Activated CD4-positive, alpha-beta T cell treated with anti-CD3 and anti-CD28 coated beads, Interleukin-2, amount 10 ng/mL, durations not matched to agents 24 days and 14 days (primary cell): ENCODE measurements at regions not wholly inside any gene's neighbourhood (a gene's known extent, or its start where the extent isn't known, plus 50 kb on each side); places are given as distances from the start of the nearest gene placed in this dataset.
"Not testable (repeated sequence)": the region's sequence is repeated elsewhere in the genome, so short reads cannot be mapped to it uniquely, and the experiment has no call there.

Source experiments
- DNase-seq: peaks from one replicate; pipeline ENCODE4 v3.0.0; 2022
- H3K27ac Mint-ChIP-seq: one replicate; pipeline ENCODE4 v1.8.0; 2022; ENCODE audit warnings: mild to moderate bottlenecking, mixed read lengths
- H3K27me3 Mint-ChIP-seq: one replicate; pipeline ENCODE4 v1.8.0; 2022; ENCODE audit warnings: mixed read lengths
- H3K36me3 Mint-ChIP-seq: one replicate; pipeline ENCODE4 v1.8.0; 2022; ENCODE audit warnings: low read depth, mild to moderate bottlenecking, mixed read lengths
- H3K4me1 Mint-ChIP-seq: one replicate; pipeline ENCODE4 v1.8.0; 2021; ENCODE audit warnings: mixed read lengths
- H3K4me3 Mint-ChIP-seq: one replicate; pipeline ENCODE4 v1.8.0; 2022; ENCODE audit warnings: mild to moderate bottlenecking, moderate library complexity, mixed read lengths
- H3K9me3 Mint-ChIP-seq: one replicate; pipeline ENCODE4 v1.8.0; 2021; ENCODE audit warnings: mixed read lengths
- intact Hi-C: fragments of 100-400 bp; cut with micrococcal nuclease; formaldehyde crosslinking; loops from one replicate; pipeline ENCODE4 v1.15.1; 2023

GRCh38 chr3:159260049-159260662 is 458.3 kb downstream of the MFSD1 start:
- intact Hi-C loops, result loop anchor here (1.0 kb wide), 1 partner anchor 415 kb away; no protein-coding TSS in a partner anchor
- no peaks in the 10 kb centered on the region for H3K36me3 Mint-ChIP-seq
- peaks cover 3% of the 10 kb centered on the region for H3K27me3 Mint-ChIP-seq
- no peaks in the 10 kb centered on the region for H3K4me1 Mint-ChIP-seq
- peak; percentile 80 for DNase-seq
- no peak overlapping the region for H3K27ac Mint-ChIP-seq
- no peaks in the 10 kb centered on the region for H3K9me3 Mint-ChIP-seq
- H3K4me3 Mint-ChIP-seq, result no peak overlapping the region

- DNase-seq, H3K4me3 Mint-ChIP-seq, H3K4me1 Mint-ChIP-seq, H3K36me3 Mint-ChIP-seq, H3K27me3 Mint-ChIP-seq, intact Hi-C loops, H3K9me3 Mint-ChIP-seq, H3K27ac Mint-ChIP-seq: not testable (repeated sequence)
Observed at GRCh38 chr3:159261333-159261732, 459.5 kb downstream of the MFSD1 start.

GRCh38 chr3:159263750-159264553 is 462.1 kb downstream of the MFSD1 start:
- DNase-seq, result peak; percentile 63
- intact Hi-C loops, result loop anchor here (1.0 kb wide), 1 partner anchor 541 kb away; no protein-coding TSS in a partner anchor
- Mint-ChIP-seq H3K9me3 (no peaks in the 10 kb centered on the region), H3K27ac (no peak overlapping the region), H3K27me3 (no peaks in the 10 kb centered on the region), H3K36me3 (no peaks in the 10 kb centered on the region), H3K4me3 (no peak overlapping the region), H3K4me1 (no peaks in the 10 kb centered on the region)

- no peak overlapping the region for H3K27ac Mint-ChIP-seq
- intact Hi-C loops, result no loop called here
- no peak for DNase-seq
- no peaks in the 10 kb centered on the region for H3K4me1 Mint-ChIP-seq
- no peaks in the 10 kb centered on the region for H3K27me3 Mint-ChIP-seq
- no peak overlapping the region for H3K4me3 Mint-ChIP-seq
- no peaks in the 10 kb centered on the region for H3K9me3 Mint-ChIP-seq
- no peaks in the 10 kb centered on the region for H3K36me3 Mint-ChIP-seq
Observed at GRCh38 chr3:159265705-159266104, 463.9 kb downstream of the MFSD1 start.

GRCh38 chr3:159266779-159267178 is 464.9 kb downstream of the MFSD1 start:
- peak; percentile 58 for DNase-seq

GRCh38 chr3:159271799-159272512 is 470.1 kb downstream of the MFSD1 start:
- H3K4me1 Mint-ChIP-seq, result no peaks in the 10 kb centered on the region
- no peak for DNase-seq
- H3K36me3 Mint-ChIP-seq, result no peaks in the 10 kb centered on the region
- H3K27me3 Mint-ChIP-seq, result no peaks in the 10 kb centered on the region
- H3K9me3 Mint-ChIP-seq, result no peaks in the 10 kb centered on the region
- H3K27ac Mint-ChIP-seq, result no peak overlapping the region
- no peak overlapping the region for H3K4me3 Mint-ChIP-seq
- intact Hi-C loops, result no loop called here

More at GRCh38 chr3:159266779-159267178, 464.9 kb downstream of the MFSD1 start:
- H3K27me3 Mint-ChIP-seq, result no peaks in the 10 kb centered on the region
- H3K4me3 Mint-ChIP-seq, result no peak overlapping the region
- intact Hi-C loops, result no loop called here
- no peaks in the 10 kb centered on the region for H3K9me3 Mint-ChIP-seq
- no peaks in the 10 kb centered on the region for H3K36me3 Mint-ChIP-seq
- H3K27ac Mint-ChIP-seq, result no peak overlapping the region
- no peaks in the 10 kb centered on the region for H3K4me1 Mint-ChIP-seq

GRCh38 chr3:159273070-159273469 is 471.2 kb downstream of the MFSD1 start:
- no peaks in the 10 kb centered on the region for H3K4me1 Mint-ChIP-seq
- H3K27ac Mint-ChIP-seq, result no peak overlapping the region
- no peaks in the 10 kb centered on the region for H3K27me3 Mint-ChIP-seq
- intact Hi-C loops, result no loop called here
- no peak overlapping the region for H3K4me3 Mint-ChIP-seq
- H3K36me3 Mint-ChIP-seq, result no peaks in the 10 kb centered on the region
- H3K9me3 Mint-ChIP-seq, result no peaks in the 10 kb centered on the region
- no peak for DNase-seq

- intact Hi-C loops, result no loop called here
- Mint-ChIP-seq H3K4me3 (no peak overlapping the region), H3K4me1 (no peaks in the 10 kb centered on the region), H3K36me3 (no peaks in the 10 kb centered on the region), H3K27me3 (no peaks in the 10 kb centered on the region), H3K27ac (no peak overlapping the region), H3K9me3 (no peaks in the 10 kb centered on the region)
- DNase-seq, result peak; percentile 74
Observed at GRCh38 chr3:159273608-159274007, 471.8 kb downstream of the MFSD1 start.

GRCh38 chr3:159275741-159276140 is 473.9 kb downstream of the MFSD1 start:
- Mint-ChIP-seq H3K4me3 (no peak overlapping the region), H3K9me3 (no peaks in the 10 kb centered on the region), H3K27ac (no peak overlapping the region), H3K4me1 (no peaks in the 10 kb centered on the region), H3K36me3 (no peaks in the 10 kb centered on the region), H3K27me3 (no peaks in the 10 kb centered on the region)
- intact Hi-C loops, result no loop called here
- no peak for DNase-seq

- intact Hi-C loops, result no loop called here
- no peaks in the 10 kb centered on the region for H3K27me3 Mint-ChIP-seq
- H3K9me3 Mint-ChIP-seq, result no peaks in the 10 kb centered on the region
- H3K27ac Mint-ChIP-seq, result no peak overlapping the region
- no peak for DNase-seq
- no peaks in the 10 kb centered on the region for H3K36me3 Mint-ChIP-seq
- no peaks in the 10 kb centered on the region for H3K4me1 Mint-ChIP-seq
- H3K4me3 Mint-ChIP-seq, result no peak overlapping the region
Observed at GRCh38 chr3:159277814-159278213, 476.0 kb downstream of the MFSD1 start.

- Mint-ChIP-seq H3K27me3 (no peaks in the 10 kb centered on the region), H3K4me3 (no peak overlapping the region), H3K36me3 (no peaks in the 10 kb centered on the region), H3K27ac (no peak overlapping the region), H3K9me3 (no peaks in the 10 kb centered on the region), H3K4me1 (no peaks in the 10 kb centered on the region)
- no peak for DNase-seq
- intact Hi-C loops, result no loop called here
Observed at GRCh38 chr3:159280386-159281191, 478.7 kb downstream of the MFSD1 start.

GRCh38 chr3:159293493-159293892 is 491.6 kb downstream of the MFSD1 start:
- intact Hi-C loops, result no loop called here
- no peak overlapping the region for H3K4me3 Mint-ChIP-seq
- DNase-seq, result no peak
- no peaks in the 10 kb centered on the region for H3K4me1 Mint-ChIP-seq
- H3K27ac Mint-ChIP-seq, result no peak overlapping the region
- H3K36me3 Mint-ChIP-seq, result no peaks in the 10 kb centered on the region
- H3K9me3 Mint-ChIP-seq, result no peaks in the 10 kb centered on the region
- H3K27me3 Mint-ChIP-seq, result no peaks in the 10 kb centered on the region

- no peak overlapping the region for H3K4me3 Mint-ChIP-seq
- no peaks in the 10 kb centered on the region for H3K36me3 Mint-ChIP-seq
- H3K27ac Mint-ChIP-seq, result no peak overlapping the region
- intact Hi-C loops, result no loop called here
- DNase-seq, result no peak
- H3K27me3 Mint-ChIP-seq, result no peaks in the 10 kb centered on the region
- H3K9me3 Mint-ChIP-seq, result no peaks in the 10 kb centered on the region
- H3K4me1 Mint-ChIP-seq, result no peaks in the 10 kb centered on the region
Observed at GRCh38 chr3:159301961-159302360, 500.1 kb downstream of the MFSD1 start.
